Prostate gland (tissue), 2 donors: ENCODE measurements at regions not wholly inside any gene's neighbourhood (a gene's known extent, or its start where the extent isn't known, plus 50 kb on each side); places are given as distances from the start of the nearest gene placed in this dataset.

Source experiments
- POLR2A ChIP-seq: fragments of 450-650 bp; IDR thresholded peaks from one replicate; pipeline ENCODE4 v1.6.1; 2016; ENCODE audit warnings: antibody characterized with exemption, mild to moderate bottlenecking
- POLR2AphosphoS5 ChIP-seq: sonication (generic); formaldehyde crosslinking; IDR thresholded peaks from one replicate; pipeline ENCODE4 v1.6.1; 2017; ENCODE audit warnings: antibody characterized with exemption
- TF ChIP-seq, protein P1 (sequence below), 4 experiments: fragments of 200-600 bp in 2 of 4; fragments of 450-650 bp in 2 of 4; sonication (generic) in 2 of 4; IDR thresholded peaks; 1 replicate in 3 of 4; 2 replicates in 1 of 4; pipeline ENCODE4 v1.5.1; 2016 to 2019; ENCODE audit warnings: antibody characterized with exemption in 4 of 4, mild to moderate bottlenecking in 2 of 4, moderate library complexity in 2 of 4

DNA sequence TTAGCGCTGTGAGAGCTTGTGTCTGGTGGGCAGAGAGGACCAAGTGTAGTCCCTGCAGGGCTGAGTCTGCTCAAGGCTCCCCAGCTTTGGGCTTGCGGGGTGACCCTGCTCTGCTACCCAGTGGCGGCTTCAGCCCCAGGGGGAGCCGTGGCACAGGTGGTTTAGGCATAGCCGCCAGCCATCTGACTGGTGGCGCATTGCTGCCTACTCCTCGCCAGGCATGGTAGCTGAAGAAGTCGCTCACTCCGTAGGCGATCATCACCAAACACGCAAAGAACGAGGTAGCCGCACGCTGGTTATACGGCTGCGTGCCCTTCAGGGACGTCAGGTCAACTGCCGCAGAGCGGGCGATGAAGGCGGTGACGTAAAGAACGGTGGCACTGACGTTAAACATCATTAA lies 180.7 kb upstream of the DIPK2B start:
- TF ChIP-seq POLR2A (no peak), POLR2AphosphoS5 (no peak)
- TF ChIP-seq, protein P1, sequence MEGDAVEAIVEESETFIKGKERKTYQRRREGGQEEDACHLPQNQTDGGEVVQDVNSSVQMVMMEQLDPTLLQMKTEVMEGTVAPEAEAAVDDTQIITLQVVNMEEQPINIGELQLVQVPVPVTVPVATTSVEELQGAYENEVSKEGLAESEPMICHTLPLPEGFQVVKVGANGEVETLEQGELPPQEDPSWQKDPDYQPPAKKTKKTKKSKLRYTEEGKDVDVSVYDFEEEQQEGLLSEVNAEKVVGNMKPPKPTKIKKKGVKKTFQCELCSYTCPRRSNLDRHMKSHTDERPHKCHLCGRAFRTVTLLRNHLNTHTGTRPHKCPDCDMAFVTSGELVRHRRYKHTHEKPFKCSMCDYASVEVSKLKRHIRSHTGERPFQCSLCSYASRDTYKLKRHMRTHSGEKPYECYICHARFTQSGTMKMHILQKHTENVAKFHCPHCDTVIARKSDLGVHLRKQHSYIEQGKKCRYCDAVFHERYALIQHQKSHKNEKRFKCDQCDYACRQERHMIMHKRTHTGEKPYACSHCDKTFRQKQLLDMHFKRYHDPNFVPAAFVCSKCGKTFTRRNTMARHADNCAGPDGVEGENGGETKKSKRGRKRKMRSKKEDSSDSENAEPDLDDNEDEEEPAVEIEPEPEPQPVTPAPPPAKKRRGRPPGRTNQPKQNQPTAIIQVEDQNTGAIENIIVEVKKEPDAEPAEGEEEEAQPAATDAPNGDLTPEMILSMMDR (IDR thresholded peaks at IDR 0.05): no peak
